Upper lobe of left lung (tissue), 4 donors: ENCODE measurements at regions not wholly inside any gene's neighbourhood (a gene's known extent, or its start where the extent isn't known, plus 50 kb on each side); places are given as distances from the start of the nearest gene placed in this dataset.

Source experiments
- POLR2AphosphoS5 ChIP-seq, 2 donors: sonication (generic); formaldehyde crosslinking; IDR thresholded peaks; one replicate each; pipeline ENCODE4 v1.5.1; 2017; ENCODE audit warnings: antibody characterized with exemption in 2 of 2
- TF ChIP-seq, protein P1 (sequence below), 6 experiments: fragments of 450-650 bp in 4 of 6; fragments of 200-600 bp in 2 of 6; sonication (generic) in 2 of 6; IDR thresholded peaks; one replicate each; pipeline ENCODE4 v1.5.1; 2016 to 2019; ENCODE audit warnings: antibody characterized with exemption in 6 of 6

DNA sequence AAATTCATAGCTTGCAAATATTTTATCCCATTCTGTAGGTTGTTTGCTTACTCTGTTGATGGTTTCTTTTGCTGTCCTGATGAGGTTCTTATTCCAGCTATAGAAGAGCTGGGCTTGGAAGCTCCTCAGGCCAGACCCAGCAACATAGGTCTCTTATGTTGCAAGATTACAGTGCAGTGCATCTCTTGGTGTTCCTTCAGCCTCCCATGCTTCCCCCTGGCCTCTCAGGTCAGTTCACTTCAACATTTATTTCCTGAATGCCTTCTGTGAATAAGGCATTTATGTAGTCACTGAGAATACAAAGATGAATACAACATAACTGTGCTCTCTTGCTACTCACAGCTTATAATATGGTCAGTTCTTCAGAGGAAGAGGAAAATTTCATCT, 179.0 kb upstream of the SLC39A10 start:
- TF ChIP-seq, protein P1, sequence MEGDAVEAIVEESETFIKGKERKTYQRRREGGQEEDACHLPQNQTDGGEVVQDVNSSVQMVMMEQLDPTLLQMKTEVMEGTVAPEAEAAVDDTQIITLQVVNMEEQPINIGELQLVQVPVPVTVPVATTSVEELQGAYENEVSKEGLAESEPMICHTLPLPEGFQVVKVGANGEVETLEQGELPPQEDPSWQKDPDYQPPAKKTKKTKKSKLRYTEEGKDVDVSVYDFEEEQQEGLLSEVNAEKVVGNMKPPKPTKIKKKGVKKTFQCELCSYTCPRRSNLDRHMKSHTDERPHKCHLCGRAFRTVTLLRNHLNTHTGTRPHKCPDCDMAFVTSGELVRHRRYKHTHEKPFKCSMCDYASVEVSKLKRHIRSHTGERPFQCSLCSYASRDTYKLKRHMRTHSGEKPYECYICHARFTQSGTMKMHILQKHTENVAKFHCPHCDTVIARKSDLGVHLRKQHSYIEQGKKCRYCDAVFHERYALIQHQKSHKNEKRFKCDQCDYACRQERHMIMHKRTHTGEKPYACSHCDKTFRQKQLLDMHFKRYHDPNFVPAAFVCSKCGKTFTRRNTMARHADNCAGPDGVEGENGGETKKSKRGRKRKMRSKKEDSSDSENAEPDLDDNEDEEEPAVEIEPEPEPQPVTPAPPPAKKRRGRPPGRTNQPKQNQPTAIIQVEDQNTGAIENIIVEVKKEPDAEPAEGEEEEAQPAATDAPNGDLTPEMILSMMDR (IDR thresholded peaks at IDR 0.05): no peak
- TF ChIP-seq POLR2AphosphoS5 (IDR thresholded peaks at IDR 0.05): no peak
